ENCODE measurements at regions not wholly inside any gene's neighbourhood (a gene's known extent, or its start where the extent isn't known, plus 50 kb on each side); places are given as distances from the start of the nearest gene placed in this dataset.

DNA sequence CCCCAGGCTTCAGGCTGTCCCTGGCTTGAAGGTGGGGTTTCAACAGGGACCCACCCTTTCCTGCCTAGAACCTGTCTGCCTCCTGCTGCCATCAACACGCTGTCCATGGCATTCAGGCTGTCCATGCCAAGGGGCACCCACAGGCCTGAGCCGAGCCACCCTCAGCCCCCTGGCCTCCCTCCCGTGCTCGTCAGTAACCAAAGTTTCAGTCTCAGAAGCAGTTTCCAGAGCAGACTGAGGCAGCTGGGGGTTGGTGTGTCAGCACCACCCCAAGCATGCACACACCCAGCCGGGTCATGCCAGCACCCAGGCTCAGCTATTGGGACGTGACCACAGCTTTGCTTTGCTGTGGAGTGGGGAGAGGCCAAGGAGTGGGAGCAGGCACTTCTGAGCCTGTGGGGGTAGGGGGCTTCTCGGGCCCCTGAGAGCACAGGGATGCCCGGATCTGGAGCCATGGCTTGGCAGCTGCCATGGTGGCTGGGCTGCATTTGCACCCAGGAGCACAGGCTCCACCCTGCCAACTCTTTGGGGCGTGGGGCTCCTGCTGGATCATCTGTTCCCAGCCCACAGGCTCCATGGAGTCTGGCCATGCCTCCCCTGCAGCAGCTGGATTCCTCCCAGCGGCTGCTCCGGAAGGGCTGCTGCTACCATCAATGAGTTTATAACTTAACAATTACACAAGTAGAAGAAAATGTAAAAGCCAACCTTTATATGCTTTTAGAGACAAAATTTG lies 314.5 kb upstream of the SEMA3C start:
- 20% methylated on average over 1 of the region's 11 CpGs for WGBS (ENCODE audit: low lambda C conversion rate)
- no peaks in the 10 kb centered on the region for H3K9me3 ChIP-seq (ENCODE audit: low read length)
- H3K9ac ChIP-seq (ENCODE audit: insufficient read depth, low read depth, low read length), result no peak overlapping the region
- intact Hi-C loops (cut with micrococcal nuclease; ENCODE audit: unreplicated experiment), result no loop called here
- no peaks in the 10 kb centered on the region for H3K27me3 ChIP-seq (ENCODE audit: control insufficient read depth in 1 of 2, insufficient read depth in 2 of 2, low read length in 2 of 2)
- no peaks in the 10 kb centered on the region for H4K20me1 ChIP-seq (ENCODE audit: insufficient read depth, low read length)
- no peaks in the 10 kb centered on the region for H3K4me1 ChIP-seq (ENCODE audit: insufficient read depth, low read length)
- H3K4me2 ChIP-seq (ENCODE audit: low read depth, low read length), result no peak overlapping the region
- H3K4me3 ChIP-seq (replicated peaks in 1 of 3; ENCODE audit: insufficient read depth in 1 of 3, low read depth in 2 of 3, low read length in 3 of 3), result no peak overlapping the region
- TF ChIP-seq JUND (CRISPR knock-in tag; IDR thresholded peaks at IDR 0.05), result no peak
- no peak for TF ChIP-seq MBD4 (IDR thresholded peaks at IDR 0.05; ENCODE audit: borderline replicate concordance, low read length)
- TF ChIP-seq HCFC1 (IDR thresholded peaks at IDR 0.05; ENCODE audit: low read depth, low read length), result no peak
- TF ChIP-seq MIXL1 (CRISPR knock-in tag; IDR thresholded peaks at IDR 0.05), result no peak
- no peak for TF ChIP-seq POLR2A (IDR thresholded peaks at IDR 0.05; ENCODE audit: insufficient read depth in 1 of 2, low read depth in 2 of 2, low read length in 2 of 2)
- no peak for TF ChIP-seq ZNF546 (CRISPR knock-in tag; conservative IDR thresholded peaks at IDR 0.05)
- TF ChIP-seq, protein P1, sequence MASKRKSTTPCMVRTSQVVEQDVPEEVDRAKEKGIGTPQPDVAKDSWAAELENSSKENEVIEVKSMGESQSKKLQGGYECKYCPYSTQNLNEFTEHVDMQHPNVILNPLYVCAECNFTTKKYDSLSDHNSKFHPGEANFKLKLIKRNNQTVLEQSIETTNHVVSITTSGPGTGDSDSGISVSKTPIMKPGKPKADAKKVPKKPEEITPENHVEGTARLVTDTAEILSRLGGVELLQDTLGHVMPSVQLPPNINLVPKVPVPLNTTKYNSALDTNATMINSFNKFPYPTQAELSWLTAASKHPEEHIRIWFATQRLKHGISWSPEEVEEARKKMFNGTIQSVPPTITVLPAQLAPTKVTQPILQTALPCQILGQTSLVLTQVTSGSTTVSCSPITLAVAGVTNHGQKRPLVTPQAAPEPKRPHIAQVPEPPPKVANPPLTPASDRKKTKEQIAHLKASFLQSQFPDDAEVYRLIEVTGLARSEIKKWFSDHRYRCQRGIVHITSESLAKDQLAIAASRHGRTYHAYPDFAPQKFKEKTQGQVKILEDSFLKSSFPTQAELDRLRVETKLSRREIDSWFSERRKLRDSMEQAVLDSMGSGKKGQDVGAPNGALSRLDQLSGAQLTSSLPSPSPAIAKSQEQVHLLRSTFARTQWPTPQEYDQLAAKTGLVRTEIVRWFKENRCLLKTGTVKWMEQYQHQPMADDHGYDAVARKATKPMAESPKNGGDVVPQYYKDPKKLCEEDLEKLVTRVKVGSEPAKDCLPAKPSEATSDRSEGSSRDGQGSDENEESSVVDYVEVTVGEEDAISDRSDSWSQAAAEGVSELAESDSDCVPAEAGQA (IDR thresholded peaks at IDR 0.05; ENCODE audit: low read depth), result no peak
- TF ChIP-seq, protein P1 (CRISPR knock-in tag; IDR thresholded peaks at IDR 0.05; ENCODE audit: borderline replicate concordance), result no peak
- TF ChIP-seq PITX1 (CRISPR knock-in tag; IDR thresholded peaks at IDR 0.05), result no peak
- in situ Hi-C loops (cut with HindIII; ENCODE audit: extremely low pct_ligation_motif_present, low pct_unique_long_range_greater_than_20kb), result no loop called here
- BruUV-seq (replicated peaks), result no TSS peak
- no peak overlapping the region for H2AFZ ChIP-seq (ENCODE audit: low read length)
- no peak for DNase-seq (ENCODE audit: low spot score)
- H3K79me2 ChIP-seq (ENCODE audit: insufficient read depth, low read length), result no peaks in the 10 kb centered on the region
- no peak for ATAC-seq
- no peak for FAIRE-seq
- ChIA-PET CTCF (ENCODE audit: low intra/inter-chr PET ratio, low total read pairs) (no interaction called here), POLR2A (no interaction called here)
- H3K27ac ChIP-seq (ENCODE audit: extremely low read length, insufficient read depth, low read length), result no peak overlapping the region
- no peaks in the 10 kb centered on the region for H3K36me3 ChIP-seq (replicated peaks in 1 of 2; ENCODE audit: control insufficient read depth in 1 of 2, insufficient read depth in 2 of 2, low read length in 2 of 2)

Measured in HepG2 (cell line).